ENCODE measurements at regions not wholly inside any gene's neighbourhood (a gene's known extent, or its start where the extent isn't known, plus 50 kb on each side); places are given as distances from the start of the nearest gene placed in this dataset.

DNA sequence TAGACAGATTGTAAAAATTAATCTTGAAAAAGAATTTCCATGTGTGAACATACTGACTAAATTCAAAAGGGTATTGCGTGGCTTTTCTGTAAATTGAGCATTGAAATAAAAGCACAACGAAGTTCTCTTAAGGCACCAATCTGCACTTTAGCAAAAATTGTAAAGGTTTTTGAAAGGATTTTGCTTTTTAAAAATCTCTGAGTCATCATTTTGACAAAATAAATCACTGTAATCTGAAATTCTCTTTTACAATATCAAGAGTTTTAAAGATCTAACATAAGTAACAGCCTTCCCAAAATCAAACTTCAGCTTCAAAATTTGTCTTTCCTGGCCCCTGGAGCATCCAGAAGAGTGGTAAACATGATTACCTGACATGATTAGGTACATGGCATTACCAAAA lies 830.9 kb upstream of the AGA start:
- no peak for DNase-seq
- ATAC-seq (ENCODE audit: poor library complexity): no peak
- intact Hi-C loops (cut with DNase I): no loop called here

DNA sequence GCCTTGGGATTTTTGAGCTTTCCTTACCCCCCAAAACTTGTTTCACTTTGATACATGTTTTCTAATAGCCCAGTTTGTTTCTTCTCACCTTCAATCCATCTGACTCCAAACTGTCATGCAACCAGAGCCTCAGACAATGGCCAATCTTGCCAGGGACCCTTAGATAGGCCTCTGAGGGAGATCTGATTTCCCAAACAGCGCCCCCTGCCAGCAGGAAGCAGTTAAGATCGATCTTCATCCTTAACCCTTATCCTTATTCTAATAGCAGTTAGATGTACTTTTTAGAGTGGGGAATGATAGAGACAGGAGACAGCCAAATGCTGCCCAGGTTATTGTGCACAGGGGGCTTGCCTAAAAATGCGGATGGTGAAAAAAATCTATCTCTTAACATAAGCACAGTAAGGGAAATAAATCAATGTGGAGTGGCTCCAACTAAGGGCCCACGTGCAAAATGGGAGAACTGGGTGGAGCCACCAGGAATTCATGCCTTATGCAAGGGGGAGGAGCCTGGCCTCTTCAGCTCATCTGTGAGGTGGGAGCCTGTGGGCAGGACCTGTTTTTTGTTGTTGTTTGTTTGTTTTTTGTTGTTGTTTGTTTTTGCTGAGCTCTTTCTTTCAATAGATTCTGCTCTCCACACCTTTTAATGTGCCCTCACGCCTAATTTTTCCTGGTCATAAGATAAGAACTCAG lies 833.6 kb upstream of the AGA start:
- DNase-seq: no peak
- intact Hi-C loops (cut with DNase I): no loop called here
- no peak for ATAC-seq (ENCODE audit: poor library complexity)

- DNase-seq (no peak), ATAC-seq (ENCODE audit: poor library complexity) (no peak)
- intact Hi-C loops (cut with DNase I): no loop called here
These were observed 838.1 kb upstream of the AGA start for GRCh38 chr4:178280362-178280761.

DNA sequence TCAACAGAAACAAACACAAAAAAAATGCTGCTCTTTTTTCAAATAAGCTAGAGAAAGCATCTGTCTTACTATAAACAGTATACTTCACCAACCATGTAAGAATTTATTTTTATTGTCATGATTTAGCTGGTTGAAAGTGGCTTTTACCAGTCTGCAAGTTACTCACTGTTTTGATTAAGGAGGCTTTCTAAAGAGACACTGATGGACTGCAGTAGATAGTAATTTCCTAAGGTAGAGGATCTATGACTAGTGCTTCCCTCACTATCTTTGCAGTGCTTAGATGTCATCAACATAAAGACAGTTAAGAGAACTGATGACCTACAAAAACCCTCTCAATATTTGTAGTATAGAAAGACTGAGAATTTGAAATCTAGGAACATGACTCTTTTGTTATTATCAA lies 846.2 kb upstream of the AGA start:
- ATAC-seq (ENCODE audit: poor library complexity) (no peak), DNase-seq (no peak)
- intact Hi-C loops (cut with DNase I): no loop called here

- no peak for ATAC-seq (ENCODE audit: poor library complexity)
- intact Hi-C loops (cut with DNase I): no loop called here
- DNase-seq: no peak
These were observed 851.4 kb upstream of the AGA start for GRCh38 chr4:178293601-178294000.

- DNase-seq: no peak
- ATAC-seq (ENCODE audit: poor library complexity): no peak
- intact Hi-C loops (cut with DNase I): no loop called here
These were observed 854.4 kb upstream of the AGA start for GRCh38 chr4:178296669-178297068.

GRCh38 chr4:178306565-178306964 lies 864.3 kb upstream of the AGA start:
- intact Hi-C loops (cut with DNase I): no loop called here
- no peak for ATAC-seq (ENCODE audit: poor library complexity)

GRCh38 chr4:178309890-178310289 lies 867.7 kb upstream of the AGA start:
- intact Hi-C loops (cut with DNase I): no loop called here
- ATAC-seq (ENCODE audit: poor library complexity): no peak
- no peak for DNase-seq

More at GRCh38 chr4:178306565-178306964, 864.3 kb upstream of the AGA start:
- DNase-seq: no peak

- intact Hi-C loops (cut with DNase I): no loop called here
- ATAC-seq (ENCODE audit: poor library complexity) (no peak), DNase-seq (no peak)
These were observed 869.8 kb upstream of the AGA start for GRCh38 chr4:178311997-178312396.

GRCh38 chr4:178314287-178314686 lies 872.0 kb upstream of the AGA start:
- intact Hi-C loops (cut with DNase I): no loop called here
- no peak for DNase-seq
- ATAC-seq (ENCODE audit: poor library complexity): no peak

GRCh38 chr4:178316211-178316610 lies 874.0 kb upstream of the AGA start:
- intact Hi-C loops (cut with DNase I): no loop called here
- ATAC-seq (ENCODE audit: poor library complexity) (no peak), DNase-seq (no peak)

- ATAC-seq (ENCODE audit: poor library complexity) (no peak), DNase-seq (no peak)
- intact Hi-C loops (cut with DNase I): no loop called here
These were observed 877.8 kb upstream of the AGA start for GRCh38 chr4:178320003-178320402.

DNA sequence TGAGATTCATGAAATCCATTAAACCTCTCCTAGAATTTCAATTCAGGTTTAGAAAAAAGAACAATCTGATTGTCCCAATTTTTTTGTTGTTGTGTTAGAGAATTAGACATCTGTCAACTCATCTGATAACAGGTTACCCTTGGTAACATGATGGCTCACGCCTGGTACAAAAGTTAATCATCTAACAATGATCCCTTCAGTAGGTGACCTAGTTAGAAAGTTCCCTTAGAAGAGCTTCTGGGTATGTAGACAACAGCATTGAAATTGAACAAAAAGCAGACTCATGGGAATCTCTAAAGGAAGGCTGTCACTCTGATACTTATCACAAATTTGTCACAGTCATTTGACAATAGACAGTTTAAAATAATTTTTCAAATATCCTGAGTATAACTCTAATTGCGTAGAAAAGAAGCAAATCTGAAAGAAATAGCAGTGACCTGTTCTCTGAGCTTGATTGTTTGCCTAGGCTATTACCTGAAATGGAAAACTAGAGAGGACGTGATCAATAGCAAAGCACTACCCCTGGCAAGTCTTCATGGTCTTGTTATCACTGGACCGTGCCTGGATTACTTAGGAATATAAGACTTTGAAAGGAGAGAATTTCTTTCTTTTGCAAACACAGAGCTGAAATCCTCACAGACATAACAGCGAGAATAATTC lies 880.4 kb upstream of the AGA start:
- intact Hi-C loops (cut with DNase I): no loop called here
- DNase-seq: no peak

GRCh38 chr4:178329226-178329872 lies 887.1 kb upstream of the AGA start:
- intact Hi-C loops (cut with DNase I): no loop called here
- DNase-seq (no peak), ATAC-seq (ENCODE audit: poor library complexity) (no peak)

More for the DNA sequence above, 880.4 kb upstream of the AGA start:
- no peak for ATAC-seq (ENCODE audit: poor library complexity)

- DNase-seq (no peak), ATAC-seq (ENCODE audit: poor library complexity) (no peak)
- intact Hi-C loops (cut with DNase I): no loop called here
These were observed 891.1 kb upstream of the AGA start for GRCh38 chr4:178333355-178333754.

DNA sequence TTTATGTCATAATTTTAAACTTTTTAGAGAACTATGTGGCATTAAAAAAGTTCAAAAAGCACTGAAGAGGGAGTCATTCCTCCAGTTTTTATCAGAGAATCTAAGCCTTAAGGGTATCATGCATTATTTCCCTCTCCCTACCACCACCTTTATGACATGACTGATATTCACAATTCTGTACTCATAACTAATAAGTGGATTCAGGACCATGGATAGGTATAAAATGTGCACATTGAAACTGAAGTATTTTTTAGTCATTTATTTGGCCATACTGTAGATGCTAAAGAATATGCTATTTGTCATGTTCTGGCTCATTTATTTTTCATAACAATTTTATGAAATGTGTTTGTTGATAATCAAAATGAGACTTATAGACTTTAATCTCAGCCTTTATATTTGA lies 897.5 kb upstream of the AGA start:
- ATAC-seq (ENCODE audit: poor library complexity) (no peak), DNase-seq (no peak)
- intact Hi-C loops (cut with DNase I): no loop called here

GRCh38 chr4:178340468-178340867 lies 898.2 kb upstream of the AGA start:
- no peak for DNase-seq
- ATAC-seq (ENCODE audit: poor library complexity): no peak
- intact Hi-C loops (cut with DNase I): no loop called here

DNA sequence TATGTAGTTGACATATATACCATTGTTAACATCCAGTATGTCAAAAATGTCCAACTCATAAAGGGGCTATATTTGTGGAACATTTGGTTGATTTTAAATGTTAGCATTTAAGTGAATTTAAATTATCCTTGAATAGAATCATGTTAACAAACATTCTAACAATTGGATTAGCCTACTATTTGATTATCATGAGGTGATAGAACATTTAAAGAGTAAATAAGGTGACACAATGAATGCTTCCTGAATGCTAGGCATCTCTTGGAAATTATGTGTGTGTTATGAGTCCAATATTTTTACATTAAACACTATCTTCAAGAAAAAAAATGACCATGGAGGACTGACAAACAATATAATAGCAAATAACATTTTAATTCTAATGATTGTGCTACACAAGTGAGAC lies 901.9 kb upstream of the AGA start:
- no peak for ATAC-seq (ENCODE audit: poor library complexity)
- no peak for DNase-seq
- intact Hi-C loops (cut with DNase I): no loop called here

GRCh38 chr4:178347111-178347510 lies 904.9 kb upstream of the AGA start:
- DNase-seq (no peak), ATAC-seq (ENCODE audit: poor library complexity) (no peak)
- intact Hi-C loops (cut with DNase I): no loop called here

GRCh38 chr4:178349601-178350000 lies 907.4 kb upstream of the AGA start:
- intact Hi-C loops (cut with DNase I): no loop called here
- DNase-seq (no peak), ATAC-seq (ENCODE audit: poor library complexity) (no peak)

Measured in Right ventricle myocardium superior (tissue), 1 donor.